ENCODE measurements at regions not wholly inside any gene's neighbourhood (a gene's known extent, or its start where the extent isn't known, plus 50 kb on each side); places are given as distances from the start of the nearest gene placed in this dataset.
"Not testable (repeated sequence)": the region's sequence is repeated elsewhere in the genome, so short reads cannot be mapped to it uniquely, and the experiment has no call there.

DNA sequence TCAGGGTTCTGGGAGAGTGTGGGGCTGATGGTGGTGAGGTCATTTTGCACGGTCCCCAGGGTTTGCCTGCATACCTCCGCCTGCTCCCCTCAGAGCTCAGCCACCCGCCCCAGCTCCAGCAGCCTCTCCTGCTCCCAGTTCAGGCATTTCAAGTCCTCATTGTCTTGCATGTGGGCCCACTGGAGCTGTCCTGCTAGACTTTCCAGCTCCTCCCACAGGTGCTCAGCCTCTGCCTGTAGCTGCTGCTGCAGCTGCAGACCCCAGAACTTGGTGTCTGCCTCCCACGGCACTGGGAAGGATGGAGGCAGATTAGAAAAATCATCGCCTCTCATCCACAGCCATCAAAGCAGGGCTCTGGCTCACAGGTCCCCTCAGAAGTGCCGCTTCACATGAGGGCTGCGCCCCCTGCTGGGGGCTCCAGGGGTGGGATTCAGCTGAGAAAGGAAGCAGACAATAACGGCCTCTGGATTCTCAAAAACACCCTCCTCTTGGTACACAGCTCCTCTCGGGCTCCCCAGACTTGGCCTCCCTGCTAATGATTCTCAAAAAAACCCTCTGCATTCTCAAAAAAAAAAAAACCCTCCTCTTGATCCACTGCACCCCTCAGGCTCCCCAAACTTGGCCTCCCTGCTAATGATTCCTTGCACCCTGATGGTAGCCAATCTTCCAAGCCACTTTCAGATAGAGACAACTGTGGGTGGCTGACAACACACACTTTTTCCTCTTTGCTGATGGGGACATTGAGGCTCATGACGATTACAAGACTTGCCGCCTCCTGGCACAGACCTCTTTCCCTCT, 89.3 kb upstream of the C2CD4B start:
- peaks cover 2% of the 10 kb centered on the region for H3K27me3 Mint-ChIP-seq
- no peak overlapping the region for H3K4me3 Mint-ChIP-seq
- no peaks in the 10 kb centered on the region for H3K4me1 Mint-ChIP-seq (ENCODE audit: low read depth)
- H3K36me3 Mint-ChIP-seq (ENCODE audit: low read depth) = no peaks in the 10 kb centered on the region
- no peak overlapping the region for H3K27ac Mint-ChIP-seq
- intact Hi-C loops (cut with micrococcal nuclease) = no loop called here
- H3K9me3 Mint-ChIP-seq = peaks cover 12% of the 10 kb centered on the region

DNA sequence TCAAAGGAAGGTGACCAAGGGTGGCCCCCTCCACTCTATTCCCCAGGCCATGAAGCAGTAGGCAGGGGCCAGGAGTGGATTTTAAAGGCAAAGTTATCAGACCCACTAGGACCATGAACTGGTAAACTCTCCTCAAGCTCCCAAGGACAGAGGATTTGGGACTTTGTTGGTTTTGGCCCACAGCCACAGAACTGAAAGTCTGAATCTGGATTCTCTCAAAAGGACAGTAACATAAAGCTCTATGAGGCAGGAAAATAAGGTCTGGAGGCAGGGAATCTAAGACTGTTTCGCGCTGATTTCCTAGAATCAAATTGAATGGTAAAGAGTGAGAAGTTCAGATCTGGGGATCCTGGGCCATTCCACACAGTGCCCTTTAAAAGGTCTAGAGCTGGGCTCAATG, 91.3 kb upstream of the C2CD4B start:
- H3K27ac Mint-ChIP-seq = not testable (repeated sequence)

DNA sequence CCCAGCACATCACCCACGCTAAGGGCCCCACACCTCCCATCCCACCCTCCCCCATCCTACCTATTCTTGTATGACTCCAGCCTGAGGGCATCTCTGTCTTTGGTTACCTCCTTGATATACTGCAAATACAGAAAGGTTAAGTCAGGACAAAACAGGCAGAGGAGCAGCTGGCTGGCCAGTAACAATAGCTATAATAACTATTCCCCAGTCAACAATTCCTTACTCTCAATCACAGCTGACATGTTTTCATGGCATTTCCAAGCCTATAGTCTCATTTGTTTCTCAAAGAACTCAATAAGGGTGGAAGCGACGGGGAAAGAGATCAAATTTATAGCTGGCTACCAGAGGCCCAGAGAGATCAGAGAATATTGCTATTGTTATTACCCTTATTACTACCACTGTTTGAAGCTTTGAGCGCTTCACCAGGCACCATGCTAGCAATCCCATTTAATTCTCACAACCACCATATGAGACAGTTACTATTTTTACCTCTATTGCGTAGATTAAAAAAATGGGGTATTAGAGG, 93.0 kb upstream of the C2CD4B start:
- intact Hi-C loops (cut with micrococcal nuclease) = no loop called here
- H3K4me3 Mint-ChIP-seq = no peak overlapping the region

More for the DNA sequence above, 91.3 kb upstream of the C2CD4B start:
- H3K4me1 Mint-ChIP-seq (ENCODE audit: low read depth); intact Hi-C loops (cut with micrococcal nuclease); H3K27me3 Mint-ChIP-seq; H3K4me3 Mint-ChIP-seq; H3K36me3 Mint-ChIP-seq (ENCODE audit: low read depth): not testable (repeated sequence)
- H3K9me3 Mint-ChIP-seq = peaks cover 25% of the 10 kb centered on the region

DNA sequence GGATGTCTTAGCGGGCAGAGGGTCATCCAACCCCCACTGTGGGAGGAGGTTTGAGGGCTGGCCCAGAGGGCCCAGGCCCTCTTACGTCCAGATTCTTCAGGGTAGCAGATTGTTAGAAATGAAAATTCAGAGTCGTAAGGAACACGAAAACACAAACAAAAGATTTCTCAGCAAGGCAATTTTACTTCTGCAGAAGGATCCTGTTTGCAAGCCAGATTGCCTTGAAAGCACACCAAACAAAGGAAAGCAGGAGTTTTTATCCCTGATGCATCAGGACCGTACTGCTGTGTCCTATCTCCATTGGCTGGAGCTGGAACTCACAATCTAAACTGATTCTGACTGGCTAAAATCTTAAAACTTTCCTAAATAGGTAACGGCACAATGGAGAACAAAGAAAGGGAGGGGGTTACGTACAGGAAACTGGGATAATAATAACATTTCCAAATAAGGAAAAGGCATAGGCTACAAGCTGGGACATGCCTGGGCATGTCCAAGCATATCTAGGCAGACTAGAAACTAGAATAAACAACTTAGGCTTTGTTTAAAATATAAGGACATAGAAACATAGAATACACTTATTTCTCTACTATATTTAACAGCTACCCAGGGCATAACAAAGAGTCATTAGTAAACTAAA, 97.3 kb upstream of the C2CD4B start:
- intact Hi-C loops (cut with micrococcal nuclease) = no loop called here
- peaks cover 82% of the 10 kb centered on the region for H3K9me3 Mint-ChIP-seq

More for the DNA sequence above, 93.0 kb upstream of the C2CD4B start:
- Mint-ChIP-seq H3K4me1 (ENCODE audit: low read depth) (no peaks in the 10 kb centered on the region), H3K27me3 (peaks cover 2% of the 10 kb centered on the region), H3K9me3 (peaks cover 41% of the 10 kb centered on the region), H3K36me3 (ENCODE audit: low read depth) (no peaks in the 10 kb centered on the region), H3K27ac (no peak overlapping the region)

DNA sequence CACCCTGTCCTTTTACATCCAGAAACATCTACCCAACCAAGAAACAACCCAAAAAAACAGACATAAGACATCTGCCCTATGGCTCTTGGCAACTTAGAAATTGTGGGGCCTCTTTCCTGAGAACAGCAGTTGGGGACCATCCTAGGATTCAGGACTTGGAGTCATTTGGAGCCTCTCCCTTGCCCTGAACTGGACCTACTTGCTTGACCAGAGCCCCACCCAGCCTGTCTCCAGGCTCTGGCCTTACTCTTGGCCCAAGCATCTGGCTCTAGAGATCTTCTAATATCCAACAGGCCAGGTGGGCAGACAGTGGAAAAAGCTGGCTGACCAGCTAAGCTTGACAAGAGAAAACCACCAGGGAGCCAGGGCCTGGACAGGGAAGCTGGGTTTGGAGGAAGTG, 99.1 kb upstream of the C2CD4B start:
- H3K4me1 Mint-ChIP-seq (ENCODE audit: low read depth) = no peaks in the 10 kb centered on the region
- no peak overlapping the region for H3K4me3 Mint-ChIP-seq
- H3K27me3 Mint-ChIP-seq = no peaks in the 10 kb centered on the region
- no peak overlapping the region for H3K27ac Mint-ChIP-seq
- H3K9me3 Mint-ChIP-seq = peaks cover 90% of the 10 kb centered on the region
- no peaks in the 10 kb centered on the region for H3K36me3 Mint-ChIP-seq (ENCODE audit: low read depth)
- intact Hi-C loops (cut with micrococcal nuclease) = no loop called here

More for the DNA sequence above, 97.3 kb upstream of the C2CD4B start:
- Mint-ChIP-seq H3K36me3 (ENCODE audit: low read depth) (no peaks in the 10 kb centered on the region), H3K27me3 (no peaks in the 10 kb centered on the region), H3K4me1 (ENCODE audit: low read depth) (no peaks in the 10 kb centered on the region), H3K4me3 (no peak overlapping the region), H3K27ac (no peak overlapping the region)

DNA sequence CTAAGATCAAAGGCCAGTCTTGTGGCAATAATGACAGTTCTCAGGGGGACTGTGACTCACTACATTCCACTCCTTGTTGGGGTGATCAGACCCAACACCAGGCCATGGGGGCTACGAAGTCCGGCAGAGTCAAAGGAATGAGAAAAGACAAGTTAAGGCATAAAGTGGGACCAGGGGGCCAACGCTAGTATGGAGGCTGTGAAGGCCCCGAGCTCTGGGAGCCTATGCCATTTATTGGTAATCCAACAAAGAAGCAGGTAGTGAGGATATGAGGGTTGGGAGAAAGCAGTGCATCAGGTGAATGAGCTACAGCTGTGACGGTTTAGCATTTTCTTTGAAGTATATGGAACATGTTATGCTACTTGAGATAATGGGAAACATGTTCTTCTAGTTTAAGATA, 104.4 kb upstream of the C2CD4B start:
- no peak overlapping the region for H3K4me3 Mint-ChIP-seq
- no peaks in the 10 kb centered on the region for H3K4me1 Mint-ChIP-seq (ENCODE audit: low read depth)
- intact Hi-C loops (cut with micrococcal nuclease) = no loop called here
- no peaks in the 10 kb centered on the region for H3K36me3 Mint-ChIP-seq (ENCODE audit: low read depth)
- no peak overlapping the region for H3K27ac Mint-ChIP-seq
- peaks cover 63% of the 10 kb centered on the region for H3K9me3 Mint-ChIP-seq
- H3K27me3 Mint-ChIP-seq = no peaks in the 10 kb centered on the region

DNA sequence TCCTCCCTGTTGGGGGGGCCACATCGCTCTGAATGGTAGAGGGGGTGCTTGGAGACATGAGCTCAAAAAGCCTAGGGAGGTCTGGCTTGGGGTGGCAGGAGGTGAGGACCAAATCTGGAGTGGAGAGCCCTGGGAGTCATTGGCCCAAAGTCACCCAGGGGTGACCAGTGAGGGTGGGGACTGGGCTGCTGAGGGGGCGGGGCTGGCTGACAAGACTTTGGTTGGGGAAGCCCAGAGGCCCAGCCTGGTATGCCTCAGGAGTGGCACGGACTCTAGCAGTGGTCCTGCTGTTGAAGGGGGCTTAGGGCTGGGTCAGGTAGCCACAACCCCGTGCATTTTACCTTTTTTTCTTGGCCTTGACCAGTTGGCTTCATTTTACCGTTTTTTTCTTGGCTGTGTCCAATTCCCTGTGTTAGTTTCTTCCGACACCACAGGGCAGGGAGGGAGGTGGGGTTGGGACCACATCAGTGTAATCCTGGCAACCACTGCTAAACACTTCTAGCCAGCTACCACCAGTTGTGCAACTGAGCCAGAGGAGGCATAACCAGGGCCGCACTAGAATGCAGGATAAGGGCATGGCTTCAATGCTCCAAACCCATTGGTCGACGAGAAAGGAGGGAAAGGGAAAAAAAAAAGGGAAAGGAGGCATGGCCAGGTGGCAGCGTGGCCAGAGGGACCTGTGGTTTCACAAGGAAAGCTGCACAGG, 105.3 kb upstream of the C2CD4B start:
- Mint-ChIP-seq H3K36me3 (ENCODE audit: low read depth) (no peaks in the 10 kb centered on the region), H3K4me1 (ENCODE audit: low read depth) (no peaks in the 10 kb centered on the region), H3K27ac (no peak overlapping the region), H3K9me3 (peaks cover 54% of the 10 kb centered on the region), H3K4me3 (no peak overlapping the region), H3K27me3 (no peaks in the 10 kb centered on the region)
- intact Hi-C loops (cut with micrococcal nuclease) = no loop called here

DNA sequence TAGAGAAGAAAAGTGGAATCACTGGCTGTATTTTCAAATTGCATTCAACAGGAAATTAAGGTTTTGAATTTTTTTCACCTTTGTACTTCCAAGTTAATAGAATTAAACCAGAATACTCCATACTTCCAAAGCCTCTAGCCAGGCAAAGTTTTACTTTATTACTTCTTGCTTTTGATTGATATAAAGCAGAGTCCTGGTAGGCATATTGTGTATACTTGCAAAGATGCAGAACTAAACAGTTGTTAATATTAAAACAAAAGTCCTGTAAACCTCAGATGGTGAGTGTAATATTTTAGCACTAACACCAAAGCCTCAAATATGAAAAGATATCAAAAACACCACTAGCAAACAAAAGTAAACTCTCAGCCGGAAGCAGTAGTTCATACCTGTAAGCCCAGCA, 107.2 kb upstream of the C2CD4B start:
- H3K27ac Mint-ChIP-seq = no peak overlapping the region
- intact Hi-C loops (cut with micrococcal nuclease) = no loop called here
- no peaks in the 10 kb centered on the region for H3K36me3 Mint-ChIP-seq (ENCODE audit: low read depth)
- no peak overlapping the region for H3K4me3 Mint-ChIP-seq
- H3K4me1 Mint-ChIP-seq (ENCODE audit: low read depth) = no peaks in the 10 kb centered on the region
- peaks cover 37% of the 10 kb centered on the region for H3K9me3 Mint-ChIP-seq
- H3K27me3 Mint-ChIP-seq = no peaks in the 10 kb centered on the region

DNA sequence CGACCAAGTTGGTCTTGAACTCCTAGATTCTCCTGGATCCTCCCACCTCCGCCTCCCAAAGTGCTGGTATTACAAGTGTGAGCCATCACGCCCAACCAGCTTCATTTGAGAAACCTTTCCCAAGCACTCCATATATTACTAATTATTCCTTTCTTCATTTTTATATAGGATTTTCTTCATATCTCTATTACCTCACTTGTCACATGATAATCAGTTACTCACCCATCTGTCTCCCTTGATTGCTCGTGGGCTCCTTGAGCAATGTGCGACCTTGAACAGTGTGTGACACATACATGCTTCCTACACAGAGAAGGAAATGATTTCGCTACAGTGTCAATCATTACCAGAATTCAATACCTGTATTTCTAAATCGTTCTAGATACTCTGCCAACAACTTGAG, 110.7 kb upstream of the C2CD4B start:
- Mint-ChIP-seq H3K4me1 (ENCODE audit: low read depth) (no peaks in the 10 kb centered on the region), H3K9me3 (peaks cover 2% of the 10 kb centered on the region), H3K27me3 (peaks cover 2% of the 10 kb centered on the region), H3K36me3 (ENCODE audit: low read depth) (no peaks in the 10 kb centered on the region), H3K4me3 (no peak overlapping the region), H3K27ac (no peak overlapping the region)
- intact Hi-C loops (cut with micrococcal nuclease) = no loop called here

DNA sequence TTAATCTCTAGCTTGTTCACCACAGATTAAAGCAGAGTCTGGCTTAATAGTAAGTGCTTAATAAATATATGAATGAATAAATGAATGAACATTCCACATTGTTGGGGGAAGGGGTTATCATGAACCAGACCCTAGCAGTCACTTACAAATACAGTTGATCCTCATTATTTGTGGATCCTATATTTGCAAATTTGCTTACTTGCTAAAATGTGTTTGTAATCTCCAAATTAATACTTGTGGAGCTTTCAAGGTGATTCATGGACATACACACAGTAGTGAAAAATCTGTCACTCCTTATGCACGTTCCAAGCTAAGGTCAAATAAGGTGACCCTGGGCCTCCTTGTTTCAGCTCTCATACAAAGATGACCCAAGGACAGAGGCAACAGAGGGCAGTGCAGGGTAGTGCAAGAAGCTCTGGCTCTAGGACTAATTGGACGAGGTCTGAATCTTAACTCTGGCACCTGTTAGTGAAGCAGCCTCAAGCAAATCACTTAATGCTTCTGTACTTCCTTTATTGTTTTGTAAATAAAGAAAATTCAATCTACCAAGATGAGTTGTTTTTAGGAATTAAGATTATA, 112.8 kb upstream of the C2CD4B start:
- Mint-ChIP-seq H3K9me3 (no peaks in the 10 kb centered on the region), H3K4me1 (ENCODE audit: low read depth) (no peaks in the 10 kb centered on the region), H3K27me3 (peaks cover 2% of the 10 kb centered on the region), H3K27ac (no peak overlapping the region), H3K4me3 (no peak overlapping the region), H3K36me3 (ENCODE audit: low read depth) (no peaks in the 10 kb centered on the region)
- intact Hi-C loops (cut with micrococcal nuclease) = no loop called here

DNA sequence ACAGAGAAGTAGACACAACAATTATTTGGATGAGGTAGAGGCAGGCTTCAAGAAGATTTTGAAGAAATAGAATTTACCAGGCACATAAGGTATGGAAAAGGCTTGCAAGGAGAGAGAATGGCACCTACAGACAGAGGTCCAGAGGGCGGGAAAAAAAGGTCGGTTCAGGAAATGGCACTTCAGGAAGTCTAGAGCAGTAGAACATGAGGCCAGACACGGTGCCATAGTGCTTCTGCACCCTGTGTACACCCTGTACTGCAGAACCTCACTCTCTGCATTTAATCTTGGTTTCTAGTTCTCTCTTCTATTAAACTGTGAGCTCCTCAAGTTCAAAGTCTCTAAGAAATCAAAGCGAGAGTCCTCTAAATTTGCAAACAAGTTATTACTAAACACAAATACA, 113.4 kb upstream of the C2CD4B start:
- intact Hi-C loops (cut with micrococcal nuclease) = no loop called here
- Mint-ChIP-seq H3K4me3 (no peak overlapping the region), H3K27ac (no peak overlapping the region)

DNA sequence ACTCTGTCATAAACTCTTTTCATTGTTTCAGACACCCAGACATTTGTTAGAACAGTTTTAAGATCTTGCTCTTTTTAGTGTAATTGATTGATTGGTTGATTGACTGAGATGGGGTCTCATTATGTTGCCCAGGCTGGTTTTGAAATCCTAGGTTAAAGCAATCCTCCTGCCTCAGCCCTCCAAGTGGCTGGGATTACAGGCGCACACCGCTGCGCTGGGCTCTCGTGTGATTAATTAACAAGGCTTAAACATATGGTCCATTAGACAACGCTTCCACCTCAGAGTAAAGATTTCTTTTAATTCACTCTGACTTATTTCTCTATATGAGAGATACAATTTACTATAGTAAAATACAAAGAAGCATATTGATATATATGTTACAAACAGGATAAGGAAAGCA, 114.0 kb upstream of the C2CD4B start:
- H3K27me3 Mint-ChIP-seq = peaks cover 3% of the 10 kb centered on the region
- no peaks in the 10 kb centered on the region for H3K4me1 Mint-ChIP-seq (ENCODE audit: low read depth)
- intact Hi-C loops (cut with micrococcal nuclease) = no loop called here
- H3K9me3 Mint-ChIP-seq = no peaks in the 10 kb centered on the region
- no peak overlapping the region for H3K27ac Mint-ChIP-seq
- H3K4me3 Mint-ChIP-seq = no peak overlapping the region
- H3K36me3 Mint-ChIP-seq (ENCODE audit: low read depth) = no peaks in the 10 kb centered on the region

More for the DNA sequence above, 113.4 kb upstream of the C2CD4B start:
- Mint-ChIP-seq H3K36me3 (ENCODE audit: low read depth) (no peaks in the 10 kb centered on the region), H3K27me3 (peaks cover 2% of the 10 kb centered on the region), H3K9me3 (no peaks in the 10 kb centered on the region), H3K4me1 (ENCODE audit: low read depth) (no peaks in the 10 kb centered on the region)

DNA sequence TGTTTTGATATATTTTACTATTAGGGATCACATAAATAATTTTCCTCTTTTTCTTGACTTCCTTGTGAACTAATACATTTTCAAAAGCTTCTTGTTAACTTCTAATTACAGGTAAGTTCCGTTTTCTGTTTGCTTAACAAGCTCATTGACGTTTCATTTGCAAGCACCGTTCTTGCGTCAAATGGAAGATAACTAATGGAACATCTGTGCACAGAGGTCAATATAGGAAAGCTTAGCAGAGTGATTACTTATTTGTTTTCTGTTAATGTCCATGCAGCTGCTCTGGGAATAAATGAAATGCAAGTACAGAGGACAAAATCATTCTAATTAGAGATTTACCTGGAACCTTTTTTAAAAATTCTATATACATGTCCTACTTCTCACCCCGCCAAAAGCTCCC, 115.5 kb upstream of the C2CD4B start:
- no peaks in the 10 kb centered on the region for H3K36me3 Mint-ChIP-seq (ENCODE audit: low read depth)
- H3K4me1 Mint-ChIP-seq (ENCODE audit: low read depth) = no peaks in the 10 kb centered on the region
- no peak overlapping the region for H3K4me3 Mint-ChIP-seq
- H3K9me3 Mint-ChIP-seq = no peaks in the 10 kb centered on the region
- peaks cover 6% of the 10 kb centered on the region for H3K27me3 Mint-ChIP-seq
- intact Hi-C loops (cut with micrococcal nuclease) = no loop called here
- H3K27ac Mint-ChIP-seq = no peak overlapping the region

DNA sequence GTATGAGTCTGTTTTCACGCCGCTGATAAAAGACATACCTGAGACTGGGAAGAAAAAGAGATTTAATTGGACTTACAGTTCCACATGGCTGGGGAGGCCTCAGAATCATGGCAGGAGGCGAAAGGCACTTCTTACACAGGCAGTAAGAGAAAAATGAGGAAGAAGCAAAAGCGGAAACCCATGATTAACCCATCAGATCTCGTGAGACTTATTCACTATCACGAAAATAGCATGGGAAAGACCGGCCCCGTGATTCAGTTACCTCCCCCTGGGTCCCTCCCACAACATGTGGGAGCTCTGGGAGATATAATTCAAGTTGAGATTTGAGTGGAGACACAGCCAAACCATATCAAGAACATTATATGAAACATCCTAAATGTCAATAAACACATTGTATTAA, 116.7 kb upstream of the C2CD4B start:
- H3K27me3 Mint-ChIP-seq = peaks cover 11% of the 10 kb centered on the region
- intact Hi-C loops (cut with micrococcal nuclease); H3K9me3 Mint-ChIP-seq; H3K36me3 Mint-ChIP-seq (ENCODE audit: low read depth); H3K27ac Mint-ChIP-seq; H3K4me3 Mint-ChIP-seq; H3K4me1 Mint-ChIP-seq (ENCODE audit: low read depth): not testable (repeated sequence)
